ENCODE measurements at regions not wholly inside any gene's neighbourhood (a gene's known extent, or its start where the extent isn't known, plus 50 kb on each side); places are given as distances from the start of the nearest gene placed in this dataset.

DNA sequence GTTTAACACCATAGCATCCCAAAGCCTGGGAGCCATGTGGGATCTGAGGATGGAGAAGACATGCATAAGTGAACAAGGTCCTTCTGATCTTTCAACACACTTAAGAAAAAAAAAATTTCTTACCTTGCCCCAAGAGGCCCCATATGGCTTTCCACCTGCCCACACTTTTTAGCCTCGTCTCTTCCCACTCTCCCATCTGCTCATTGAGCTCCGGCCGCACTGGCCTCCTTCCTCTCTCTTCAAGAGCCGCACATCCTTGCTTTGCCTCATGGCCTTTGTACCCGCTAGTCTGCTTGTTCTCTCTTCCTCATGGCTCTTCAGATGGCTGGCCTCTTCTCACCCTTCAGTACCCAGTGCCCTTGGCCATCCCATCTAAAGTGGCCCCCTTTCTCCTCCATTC is 70.2 kb upstream of the PDE4B start:
- POLR2A ChIA-PET (ENCODE audit: partially characterized antibody), result no interaction called here
- no peak overlapping the region for H3K27ac Mint-ChIP-seq
- no peaks in the 10 kb centered on the region for H3K36me3 ChIP-seq (ENCODE audit: insufficient read depth, low read length)
- H3K27me3 Mint-ChIP-seq, result peaks cover 4 to 10% of the 10 kb centered on the region in 2 donors
- H3K4me3 Mint-ChIP-seq, result no peak overlapping the region
- no peaks in the 10 kb centered on the region for H3K36me3 Mint-ChIP-seq
- no peaks in the 10 kb centered on the region for H3K9me3 ChIP-seq (ENCODE audit: control insufficient read depth in 1 of 2, low read length in 2 of 2)
- no peak for DNase-seq
- no peaks in the 10 kb centered on the region for H3K9me3 Mint-ChIP-seq
- H3K4me1 Mint-ChIP-seq, result no peaks in the 10 kb centered on the region
- no peak overlapping the region for H3K27ac ChIP-seq (ENCODE audit: low read depth, low read length)
- intact Hi-C loops (cut with micrococcal nuclease), result no loop called here
- no peak overlapping the region for H3K4me3 ChIP-seq (ENCODE audit: low read length in 2 of 2)
- CTCF ChIA-PET (ENCODE audit: partially characterized antibody), result interaction anchor here (1.1 to 1.4 kb wide), 2 partner anchors 11 to 35 kb away, joined by 3 to 5 read pairs; no protein-coding TSS in a partner anchor
- no peaks in the 10 kb centered on the region for H3K4me1 ChIP-seq (ENCODE audit: insufficient read depth, low read length)
- H3K27me3 ChIP-seq (ENCODE audit: insufficient read depth, low read length), result no peaks in the 10 kb centered on the region

DNA sequence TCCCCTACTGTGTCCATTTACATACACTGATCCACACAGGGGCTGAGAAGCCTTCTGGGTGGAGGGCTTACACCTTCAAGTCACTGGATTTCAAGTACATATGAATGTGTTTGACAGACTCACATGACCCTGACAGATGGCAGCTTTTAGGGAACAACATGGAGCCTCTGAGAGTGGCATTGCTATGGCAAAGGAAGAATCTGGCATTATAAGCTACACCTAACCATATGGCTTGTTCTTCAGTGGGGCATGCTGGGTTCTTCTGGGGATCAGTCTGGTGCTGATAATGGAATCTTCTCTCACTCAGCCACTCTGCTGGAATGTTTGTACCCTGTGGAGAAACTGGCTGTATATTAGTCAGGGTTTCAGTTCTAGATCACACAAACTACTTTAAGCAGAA is 68.5 kb upstream of the PDE4B start:
- H3K27me3 Mint-ChIP-seq, result peaks cover 4 to 10% of the 10 kb centered on the region in 2 donors
- CTCF ChIA-PET (ENCODE audit: partially characterized antibody), result no interaction called here

DNA sequence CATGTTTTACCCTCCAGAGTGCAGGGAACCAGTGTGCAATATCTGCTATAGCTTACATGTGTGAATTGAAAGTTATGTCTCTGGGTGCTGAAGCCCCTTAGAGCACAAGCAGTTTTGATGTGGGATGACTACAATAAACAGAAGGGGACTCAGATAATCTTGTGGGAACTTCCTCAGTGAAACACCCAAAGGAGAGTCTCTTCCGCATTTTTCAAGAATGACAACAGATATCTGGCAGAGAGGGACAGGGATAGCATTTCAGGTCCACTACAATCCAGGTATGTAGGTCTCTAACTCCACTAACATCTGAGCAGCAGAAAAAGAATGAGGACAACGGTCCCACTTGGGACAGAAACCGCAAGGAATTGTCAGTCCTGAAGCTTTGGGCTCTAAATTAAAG is 67.6 kb upstream of the PDE4B start:
- ChIA-PET CTCF (ENCODE audit: partially characterized antibody) (no interaction called here), POLR2A (ENCODE audit: partially characterized antibody) (no interaction called here)
- Mint-ChIP-seq H3K9me3 (no peaks in the 10 kb centered on the region), H3K4me3 (no peak overlapping the region), H3K4me1 (no peaks in the 10 kb centered on the region), H3K36me3 (no peaks in the 10 kb centered on the region), H3K27me3 (peaks cover 4 to 12% of the 10 kb centered on the region in 2 donors), H3K27ac (no peak overlapping the region)
- intact Hi-C loops (cut with micrococcal nuclease), result no loop called here
- no peak overlapping the region for H3K4me3 ChIP-seq (ENCODE audit: low read length in 2 of 2)
- no peaks in the 10 kb centered on the region for H3K27me3 ChIP-seq (ENCODE audit: insufficient read depth, low read length)
- no peak overlapping the region for H3K27ac ChIP-seq (ENCODE audit: low read depth, low read length)
- DNase-seq, result no peak
- H3K4me1 ChIP-seq (ENCODE audit: insufficient read depth, low read length), result no peaks in the 10 kb centered on the region
- H3K36me3 ChIP-seq (ENCODE audit: insufficient read depth, low read length), result no peaks in the 10 kb centered on the region
- no peaks in the 10 kb centered on the region for H3K9me3 ChIP-seq (ENCODE audit: control insufficient read depth in 1 of 2, low read length in 2 of 2)

More for the DNA sequence above, 68.5 kb upstream of the PDE4B start:
- H3K27me3 ChIP-seq (ENCODE audit: insufficient read depth, low read length), result no peaks in the 10 kb centered on the region
- no peaks in the 10 kb centered on the region for H3K36me3 ChIP-seq (ENCODE audit: insufficient read depth, low read length)
- no peak overlapping the region for H3K27ac Mint-ChIP-seq
- no peak overlapping the region for H3K4me3 Mint-ChIP-seq
- POLR2A ChIA-PET (ENCODE audit: partially characterized antibody), result no interaction called here
- no peaks in the 10 kb centered on the region for H3K9me3 Mint-ChIP-seq
- no peak overlapping the region for H3K27ac ChIP-seq (ENCODE audit: low read depth, low read length)
- no peak for DNase-seq
- H3K4me1 ChIP-seq (ENCODE audit: insufficient read depth, low read length), result no peaks in the 10 kb centered on the region
- no peaks in the 10 kb centered on the region for H3K9me3 ChIP-seq (ENCODE audit: control insufficient read depth in 1 of 2, low read length in 2 of 2)
- intact Hi-C loops (cut with micrococcal nuclease), result no loop called here
- no peak overlapping the region for H3K4me3 ChIP-seq (ENCODE audit: low read length in 2 of 2)
- no peaks in the 10 kb centered on the region for H3K4me1 Mint-ChIP-seq
- H3K36me3 Mint-ChIP-seq, result no peaks in the 10 kb centered on the region

DNA sequence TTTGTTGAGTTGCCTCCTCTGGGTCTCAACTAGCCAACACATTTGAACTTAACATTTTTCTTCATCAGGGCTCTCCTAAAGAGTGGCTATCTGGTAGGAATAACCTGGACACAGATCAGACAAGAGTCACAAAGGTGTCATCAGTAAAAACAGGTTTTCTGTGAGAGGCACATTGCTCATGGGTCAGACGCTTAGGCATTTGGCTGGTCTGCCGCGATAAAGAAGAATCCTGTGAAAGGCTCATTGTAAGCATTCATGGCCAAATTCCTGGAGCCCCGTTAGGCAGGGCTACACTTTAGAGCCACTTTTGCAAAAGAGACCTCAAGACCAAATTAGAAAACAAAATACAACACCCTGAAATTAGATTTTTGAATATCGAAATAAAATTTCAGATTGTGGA is 64.2 kb upstream of the PDE4B start:
- Mint-ChIP-seq H3K4me3 (no peak overlapping the region), H3K36me3 (no peaks in the 10 kb centered on the region), H3K27me3 (peaks cover 4 to 7% of the 10 kb centered on the region in 2 donors), H3K27ac (no peak overlapping the region), H3K9me3 (no peaks in the 10 kb centered on the region), H3K4me1 (no peaks in the 10 kb centered on the region)
- ChIA-PET POLR2A (ENCODE audit: partially characterized antibody) (no interaction called here), CTCF (ENCODE audit: partially characterized antibody) (no interaction called here)
- Histone ChIP-seq H3K27me3 (ENCODE audit: insufficient read depth, low read length) (no peaks in the 10 kb centered on the region), H3K27ac (ENCODE audit: low read depth, low read length) (no peak overlapping the region), H3K36me3 (ENCODE audit: insufficient read depth, low read length) (no peaks in the 10 kb centered on the region), H3K4me1 (ENCODE audit: insufficient read depth, low read length) (no peaks in the 10 kb centered on the region), H3K9me3 (ENCODE audit: control insufficient read depth in 1 of 2, low read length in 2 of 2) (no peaks in the 10 kb centered on the region), H3K4me3 (ENCODE audit: low read length in 2 of 2) (no peak overlapping the region)
- no peak for DNase-seq
- intact Hi-C loops (cut with micrococcal nuclease), result no loop called here

DNA sequence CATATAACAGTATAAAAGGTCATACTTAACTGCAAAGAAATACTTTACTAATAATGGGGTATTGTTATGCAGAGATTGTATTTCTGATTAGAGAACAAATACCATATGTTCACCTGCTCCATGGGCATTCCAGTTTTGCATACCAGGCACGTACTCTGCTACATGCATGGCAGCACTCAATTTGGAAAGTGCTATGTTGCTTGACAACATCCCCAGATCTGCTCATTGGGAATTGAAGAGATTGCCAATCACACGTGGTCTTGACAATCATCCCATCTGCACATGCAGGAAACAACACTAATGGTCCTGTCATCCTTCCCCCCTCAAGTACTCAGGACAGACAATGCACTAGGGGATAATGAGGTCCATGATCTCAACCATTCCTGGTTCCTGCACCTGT is 63.4 kb upstream of the PDE4B start:
- H3K27ac ChIP-seq (ENCODE audit: low read depth, low read length), result no peak overlapping the region
- H3K4me1 ChIP-seq (ENCODE audit: insufficient read depth, low read length), result no peaks in the 10 kb centered on the region
- H3K9me3 ChIP-seq (ENCODE audit: control insufficient read depth in 1 of 2, low read length in 2 of 2), result no peaks in the 10 kb centered on the region
- no peaks in the 10 kb centered on the region for H3K36me3 ChIP-seq (ENCODE audit: insufficient read depth, low read length)
- H3K27ac Mint-ChIP-seq, result no peak overlapping the region
- peaks cover 4 to 7% of the 10 kb centered on the region in 2 donors for H3K27me3 Mint-ChIP-seq
- ChIA-PET CTCF (ENCODE audit: partially characterized antibody) (no interaction called here), POLR2A (ENCODE audit: partially characterized antibody) (no interaction called here)
- no peak for DNase-seq
- no peaks in the 10 kb centered on the region for H3K9me3 Mint-ChIP-seq
- H3K27me3 ChIP-seq (ENCODE audit: insufficient read depth, low read length), result no peaks in the 10 kb centered on the region
- no peak overlapping the region for H3K4me3 Mint-ChIP-seq
- no peaks in the 10 kb centered on the region for H3K36me3 Mint-ChIP-seq
- no peaks in the 10 kb centered on the region for H3K4me1 Mint-ChIP-seq
- intact Hi-C loops (cut with micrococcal nuclease), result no loop called here
- no peak overlapping the region for H3K4me3 ChIP-seq (ENCODE audit: low read length in 2 of 2)

DNA sequence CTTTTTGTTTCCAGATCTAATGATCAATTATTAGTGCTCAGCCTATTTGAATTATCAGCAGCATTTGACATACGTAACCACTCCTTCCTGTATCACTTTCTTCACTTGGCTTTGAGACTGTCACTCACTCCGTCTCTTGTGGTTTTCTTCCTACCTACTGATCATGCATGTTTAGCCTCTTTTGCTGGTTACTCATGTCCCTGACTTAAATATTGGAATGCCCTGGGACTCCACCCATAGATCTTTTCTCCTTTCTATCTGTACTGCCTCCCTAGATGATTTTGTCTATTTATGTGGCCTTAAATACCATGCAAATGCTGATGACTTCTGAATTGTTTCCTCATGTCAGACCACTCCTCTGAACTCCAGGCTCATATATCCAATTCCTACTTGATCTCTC is 57.7 kb upstream of the PDE4B start:
- CTCF ChIA-PET (ENCODE audit: partially characterized antibody), result no interaction called here

DNA sequence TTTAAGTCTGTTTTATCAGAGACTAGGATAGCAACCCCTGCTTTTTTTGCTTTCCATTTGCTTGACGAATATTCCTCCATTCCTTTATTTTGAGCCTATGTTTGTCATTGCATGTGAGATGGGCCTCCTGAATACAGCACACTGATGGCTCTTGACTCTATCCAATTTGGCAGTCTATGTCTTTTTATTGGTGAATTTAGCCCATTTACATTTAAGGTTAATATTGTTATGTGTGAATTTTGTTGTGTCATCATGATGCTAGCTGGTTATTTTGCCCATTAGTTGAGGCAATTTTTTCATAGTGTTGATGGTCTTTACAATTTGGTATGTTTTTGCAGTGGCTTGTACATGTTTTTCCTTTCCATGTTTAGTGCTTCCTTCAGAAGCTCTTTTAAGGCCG is 50.7 kb upstream of the PDE4B start:
- intact Hi-C loops (cut with micrococcal nuclease), result no loop called here
- Histone ChIP-seq H3K27ac (ENCODE audit: low read depth, low read length) (no peak overlapping the region), H3K9me3 (ENCODE audit: control insufficient read depth in 1 of 2, low read length in 2 of 2) (no peaks in the 10 kb centered on the region), H3K4me1 (ENCODE audit: insufficient read depth, low read length) (no peaks in the 10 kb centered on the region), H3K36me3 (ENCODE audit: insufficient read depth, low read length) (no peaks in the 10 kb centered on the region), H3K4me3 (ENCODE audit: low read length in 2 of 2) (no peak overlapping the region), H3K27me3 (ENCODE audit: insufficient read depth, low read length) (no peaks in the 10 kb centered on the region)
- H3K27ac Mint-ChIP-seq, result no peak overlapping the region
- no peak overlapping the region for H3K4me3 Mint-ChIP-seq
- no peaks in the 10 kb centered on the region for H3K4me1 Mint-ChIP-seq
- peaks cover 0 to 13% of the 10 kb centered on the region in 2 donors for H3K27me3 Mint-ChIP-seq
- ChIA-PET CTCF (ENCODE audit: partially characterized antibody) (no interaction called here), POLR2A (ENCODE audit: partially characterized antibody) (no interaction called here)
- H3K36me3 Mint-ChIP-seq, result no peaks in the 10 kb centered on the region
- no peak for DNase-seq
- H3K9me3 Mint-ChIP-seq, result peaks cover 5 to 25% (median 15%) of the 10 kb centered on the region in 8 donors

More for the DNA sequence above, 57.7 kb upstream of the PDE4B start:
- no peaks in the 10 kb centered on the region for H3K4me1 ChIP-seq (ENCODE audit: insufficient read depth, low read length)
- no peak overlapping the region for H3K4me3 ChIP-seq (ENCODE audit: low read length in 2 of 2)
- Mint-ChIP-seq H3K4me1 (no peaks in the 10 kb centered on the region), H3K27ac (no peak overlapping the region), H3K9me3 (peaks cover 0 to 2% (median 0%) of the 10 kb centered on the region in 8 donors), H3K4me3 (no peak overlapping the region), H3K36me3 (no peaks in the 10 kb centered on the region), H3K27me3 (peaks cover 0 to 2% of the 10 kb centered on the region in 2 donors)
- H3K9me3 ChIP-seq (ENCODE audit: control insufficient read depth in 1 of 2, low read length in 2 of 2), result no peaks in the 10 kb centered on the region
- DNase-seq, result no peak
- no peaks in the 10 kb centered on the region for H3K36me3 ChIP-seq (ENCODE audit: insufficient read depth, low read length)
- intact Hi-C loops (cut with micrococcal nuclease), result no loop called here
- H3K27ac ChIP-seq (ENCODE audit: low read depth, low read length), result no peak overlapping the region
- POLR2A ChIA-PET (ENCODE audit: partially characterized antibody), result no interaction called here
- no peaks in the 10 kb centered on the region for H3K27me3 ChIP-seq (ENCODE audit: insufficient read depth, low read length)

Measured in CD4-positive, alpha-beta memory T cell (primary cell).